Keratinocyte (primary cell): ENCODE measurements at regions not wholly inside any gene's neighbourhood (a gene's known extent, or its start where the extent isn't known, plus 50 kb on each side); places are given as distances from the start of the nearest gene placed in this dataset.

Experiments used
- DNase-seq: peaks from one replicate; pipeline ENCODE4 v3.0.0-alpha.2; 2011; ENCODE audit warnings: low read depth, missing footprints, low spot score
- FAIRE-seq: peaks from 2 replicates; lab custom pipeline; 2011; peaks lifted over from hg19 to GRCh38; lab: Jason Lieb, UNC
- H2AFZ ChIP-seq: 2 replicates; pipeline ENCODE4 v1.6.0; 2012; ENCODE audit warnings: low read length, control low read depth, inconsistent platforms; ENCODE audit not compliant: control insufficient read depth
- H3K27ac ChIP-seq: 2 replicates; pipeline ENCODE4 v1.5.1; 2011; ENCODE audit warnings: low read length; ENCODE audit not compliant: control insufficient read depth, insufficient read depth
- H3K27me3 ChIP-seq: 3 replicates; pipeline ENCODE4 v1.6.0; 2011; ENCODE audit warnings: low read length; ENCODE audit not compliant: control insufficient read depth, insufficient read depth; ENCODE audit errors: extremely low read depth
- H3K36me3 ChIP-seq, 2 experiments: 2 replicates in 1 of 2; 3 replicates in 1 of 2; pipeline ENCODE4 v1.5.1; 2011; ENCODE audit warnings: low read length in 2 of 2, mild to moderate bottlenecking in 1 of 2; ENCODE audit not compliant: control insufficient read depth in 2 of 2, insufficient read depth in 2 of 2; ENCODE audit errors: extremely low read depth in 1 of 2
- H3K4me1 ChIP-seq: 3 replicates; pipeline ENCODE4 v1.5.1; 2011; ENCODE audit warnings: low read length; ENCODE audit not compliant: control insufficient read depth, insufficient read depth; ENCODE audit errors: extremely low read depth
- H3K4me2 ChIP-seq: 3 replicates; pipeline ENCODE4 v1.6.0; 2011; ENCODE audit warnings: low read depth, low read length; ENCODE audit not compliant: control insufficient read depth, insufficient read depth; ENCODE audit errors: extremely low read depth
- H3K4me3 ChIP-seq, 3 experiments: fragments of 200-600 bp in 1 of 3; sonication (generic) in 1 of 3; 2 replicates in 2 of 3; 3 replicates in 1 of 3; pipeline ENCODE4 v1.5.1; 2011 to 2016; ENCODE audit warnings: low read length in 3 of 3, mild to moderate bottlenecking in 3 of 3, control low read depth in 2 of 3, inconsistent platforms in 1 of 3, low read depth in 1 of 3, mixed read lengths in 1 of 3, mixed run types in 1 of 3, moderate library complexity in 1 of 3; ENCODE audit not compliant: control insufficient read depth in 2 of 3, insufficient read depth in 2 of 3; ENCODE audit errors: extremely low read depth in 1 of 3
- H3K79me2 ChIP-seq: 2 replicates; pipeline ENCODE4 v1.6.0; 2012; ENCODE audit warnings: low read length; ENCODE audit not compliant: control insufficient read depth, insufficient read depth
- H3K9ac ChIP-seq: 3 replicates; pipeline ENCODE4 v1.6.0; 2011; ENCODE audit warnings: low read length; ENCODE audit not compliant: control insufficient read depth, insufficient read depth; ENCODE audit errors: extremely low read depth
- H3K9me1 ChIP-seq: 3 replicates; pipeline ENCODE4 v1.6.0; 2011; ENCODE audit warnings: low read length; ENCODE audit not compliant: control insufficient read depth, insufficient read depth; ENCODE audit errors: extremely low read depth
- H3K9me3 ChIP-seq: 2 replicates; pipeline ENCODE4 v1.5.1; 2012; ENCODE audit warnings: low read depth, low read length; ENCODE audit not compliant: control insufficient read depth
- H4K20me1 ChIP-seq: 3 replicates; pipeline ENCODE4 v1.6.0; 2011; ENCODE audit warnings: low read length; ENCODE audit not compliant: control insufficient read depth, insufficient read depth; ENCODE audit errors: extremely low read depth
- CTCF ChIP-seq, 3 experiments: IDR thresholded peaks in 1 of 3; conservative IDR thresholded peaks in 1 of 3; optimal IDR thresholded peaks in 1 of 3; 2 replicates in 2 of 3; 3 replicates in 1 of 3; pipeline versions ENCODE3 to v1.5.1; 2011; ENCODE audit warnings: low read length in 3 of 3, mild to moderate bottlenecking in 3 of 3, moderate library complexity in 2 of 3, control low read depth in 1 of 3, inconsistent platforms in 1 of 3; ENCODE audit not compliant: insufficient read depth in 2 of 3; ENCODE audit errors: extremely low read depth in 1 of 3
- EZH2 ChIP-seq: IDR thresholded peaks from one replicate; pipeline ENCODE4 v1.6.1; 2012; ENCODE audit warnings: inconsistent platforms, mild to moderate bottlenecking, low read length, moderate library complexity
- dilution Hi-C: fragments of 300-500 bp; cut with MboI; formaldehyde crosslinking; loops from one replicate; pipeline ENCODE4 v1.7.0; 2020; ENCODE audit warnings: low sequenced_read_pairs; ENCODE audit not compliant: extremely low pct_ligation_motif_present

GRCh38 chr4:29131304-29131703 lies 1588.9 kb upstream of the PCDH7 start:
- Histone ChIP-seq H3K4me1 (no peaks in the 10 kb centered on the region), H3K9me3 (no peaks in the 10 kb centered on the region), H3K4me2 (no peak overlapping the region), H2AFZ (no peak overlapping the region), H3K27ac (no peak overlapping the region), H3K79me2 (no peaks in the 10 kb centered on the region), H3K27me3 (no peaks in the 10 kb centered on the region), H3K4me3 (no peak overlapping the region), H3K9ac (no peak overlapping the region), H3K9me1 (no peaks in the 10 kb centered on the region), H3K36me3 (no peaks in the 10 kb centered on the region), H4K20me1 (no peaks in the 10 kb centered on the region)
- DNase-seq (no peak), FAIRE-seq (no peak)
- TF ChIP-seq EZH2 (no peak), CTCF (optimal IDR thresholded peaks at IDR 0.05 in 1 of 3, IDR thresholded peaks at IDR 0.05 in 1 of 3, conservative IDR thresholded peaks at IDR 0.05 in 1 of 3; ENCODE audit: extremely low read depth in 1 of 3, insufficient read depth in 2 of 3, low read length in 3 of 3) (no peak)
- dilution Hi-C loops, result no loop called here

GRCh38 chr4:29142708-29143107 lies 1577.5 kb upstream of the PCDH7 start:
- Histone ChIP-seq H3K9me1 (no peaks in the 10 kb centered on the region), H3K79me2 (no peaks in the 10 kb centered on the region), H3K4me1 (no peaks in the 10 kb centered on the region), H3K9me3 (no peaks in the 10 kb centered on the region), H4K20me1 (no peaks in the 10 kb centered on the region), H3K27me3 (no peaks in the 10 kb centered on the region), H3K4me3 (no peak overlapping the region), H2AFZ (no peak overlapping the region), H3K36me3 (no peaks in the 10 kb centered on the region), H3K27ac (no peak overlapping the region), H3K9ac (no peak overlapping the region), H3K4me2 (no peak overlapping the region)
- FAIRE-seq, result no peak
- no peak for TF ChIP-seq CTCF (optimal IDR thresholded peaks at IDR 0.05 in 1 of 3, IDR thresholded peaks at IDR 0.05 in 1 of 3, conservative IDR thresholded peaks at IDR 0.05 in 1 of 3; ENCODE audit: extremely low read depth in 1 of 3, insufficient read depth in 2 of 3, low read length in 3 of 3)
- no peak for TF ChIP-seq EZH2
- DNase-seq, result no peak
- dilution Hi-C loops, result no loop called here
